Neural progenitor cell (in vitro differentiated cells): ENCODE measurements at regions not wholly inside any gene's neighbourhood (a gene's known extent, or its start where the extent isn't known, plus 50 kb on each side); places are given as distances from the start of the nearest gene placed in this dataset.

ENCODE experiments used
- EZH2 ChIP-seq: fragments of 200-600 bp; sonication (generic); IDR thresholded peaks from 2 replicates; pipeline ENCODE4 v1.6.1; 2017; ENCODE audit warnings: antibody characterized with exemption, mild to moderate bottlenecking, moderate library complexity
- TF ChIP-seq, protein P1 (sequence below): fragments of 200-600 bp; sonication (generic); IDR thresholded peaks from 2 replicates; pipeline ENCODE4 v1.5.1; 2017; ENCODE audit warnings: antibody characterized with exemption, mild to moderate bottlenecking

GRCh38 chr7:17685141-17685540, 255.2 kb downstream of the SNX13 start:
- TF ChIP-seq, protein P1, sequence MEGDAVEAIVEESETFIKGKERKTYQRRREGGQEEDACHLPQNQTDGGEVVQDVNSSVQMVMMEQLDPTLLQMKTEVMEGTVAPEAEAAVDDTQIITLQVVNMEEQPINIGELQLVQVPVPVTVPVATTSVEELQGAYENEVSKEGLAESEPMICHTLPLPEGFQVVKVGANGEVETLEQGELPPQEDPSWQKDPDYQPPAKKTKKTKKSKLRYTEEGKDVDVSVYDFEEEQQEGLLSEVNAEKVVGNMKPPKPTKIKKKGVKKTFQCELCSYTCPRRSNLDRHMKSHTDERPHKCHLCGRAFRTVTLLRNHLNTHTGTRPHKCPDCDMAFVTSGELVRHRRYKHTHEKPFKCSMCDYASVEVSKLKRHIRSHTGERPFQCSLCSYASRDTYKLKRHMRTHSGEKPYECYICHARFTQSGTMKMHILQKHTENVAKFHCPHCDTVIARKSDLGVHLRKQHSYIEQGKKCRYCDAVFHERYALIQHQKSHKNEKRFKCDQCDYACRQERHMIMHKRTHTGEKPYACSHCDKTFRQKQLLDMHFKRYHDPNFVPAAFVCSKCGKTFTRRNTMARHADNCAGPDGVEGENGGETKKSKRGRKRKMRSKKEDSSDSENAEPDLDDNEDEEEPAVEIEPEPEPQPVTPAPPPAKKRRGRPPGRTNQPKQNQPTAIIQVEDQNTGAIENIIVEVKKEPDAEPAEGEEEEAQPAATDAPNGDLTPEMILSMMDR, result no peak
- TF ChIP-seq EZH2, result no peak
